Gastroesophageal sphincter (tissue), 4 donors: ENCODE measurements at regions not wholly inside any gene's neighbourhood (a gene's known extent, or its start where the extent isn't known, plus 50 kb on each side); places are given as distances from the start of the nearest gene placed in this dataset.
"Not testable (repeated sequence)": the region's sequence is repeated elsewhere in the genome, so short reads cannot be mapped to it uniquely, and the experiment has no call there.

Experiments
- ATAC-seq: fragments of 150-250 bp; one replicate; pipeline ENCODE4 v1.9.1; 2016; ENCODE audit warnings: mild to moderate bottlenecking, moderate library complexity
- H3K27ac ChIP-seq, 4 donors: fragments of 200-600 bp; sonication (generic) in 3 of 4; 1 replicate in 3 of 4; 2 replicates in 1 of 4; pipeline ENCODE4 v1.5.1; 2016 to 2019
- H3K27me3 ChIP-seq: fragments of 200-600 bp; sonication (generic); one replicate; pipeline ENCODE4 v1.5.1; 2019
- H3K36me3 ChIP-seq, 2 donors: fragments of 200-600 bp; sonication (generic); one replicate each; pipeline ENCODE4 v1.5.1; 2019; ENCODE audit warnings: control low read depth in 1 of 2
- H3K4me1 ChIP-seq, 3 donors: fragments of 200-600 bp; sonication (generic); 1 replicate in 2 of 3; 2 replicates in 1 of 3; pipeline ENCODE4 v1.5.1; 2016 to 2019; ENCODE audit warnings: control low read depth in 2 of 3
- H3K4me3 ChIP-seq, 2 donors: fragments of 200-600 bp; sonication (generic); one replicate each; pipeline ENCODE4 v1.5.1; 2019; ENCODE audit warnings: mild to moderate bottlenecking in 1 of 2, moderate library complexity in 1 of 2
- H3K9me3 ChIP-seq, 3 donors: fragments of 200-600 bp; sonication (generic); one replicate each; pipeline ENCODE4 v1.5.1; 2017 to 2019; ENCODE audit warnings: control low read depth in 2 of 3
- EP300 ChIP-seq: sonication (generic); formaldehyde crosslinking; IDR thresholded peaks from one replicate; pipeline ENCODE4 v1.6.1; 2017; ENCODE audit warnings: antibody characterized with exemption, mild to moderate bottlenecking
- POLR2A ChIP-seq, 2 donors: fragments of 450-650 bp; IDR thresholded peaks; one replicate each; pipeline ENCODE4 v1.6.1; 2017; ENCODE audit warnings: antibody characterized with exemption in 2 of 2, mild to moderate bottlenecking in 2 of 2, moderate library complexity in 1 of 2
- POLR2AphosphoS5 ChIP-seq: sonication (generic); formaldehyde crosslinking; IDR thresholded peaks from one replicate; pipeline ENCODE4 v1.6.1; 2017; ENCODE audit warnings: antibody characterized with exemption
- WGBS, 2 donors: methylation state at CpG; one replicate each; pipeline ENCODE4 v1.1.5; 2018; ENCODE audit warnings: low coverage in 1 of 2; 5-methylcytosine and 5-hydroxymethylcytosine counted together
- TF ChIP-seq, protein P1 (sequence below), 4 experiments: fragments of 200-600 bp in 2 of 4; fragments of 450-650 bp in 2 of 4; sonication (generic) in 1 of 4; IDR thresholded peaks; one replicate each; pipeline ENCODE4 v1.5.1; 2017 to 2019; ENCODE audit warnings: antibody characterized with exemption in 4 of 4, mild to moderate bottlenecking in 2 of 4, moderate library complexity in 2 of 4

DNA sequence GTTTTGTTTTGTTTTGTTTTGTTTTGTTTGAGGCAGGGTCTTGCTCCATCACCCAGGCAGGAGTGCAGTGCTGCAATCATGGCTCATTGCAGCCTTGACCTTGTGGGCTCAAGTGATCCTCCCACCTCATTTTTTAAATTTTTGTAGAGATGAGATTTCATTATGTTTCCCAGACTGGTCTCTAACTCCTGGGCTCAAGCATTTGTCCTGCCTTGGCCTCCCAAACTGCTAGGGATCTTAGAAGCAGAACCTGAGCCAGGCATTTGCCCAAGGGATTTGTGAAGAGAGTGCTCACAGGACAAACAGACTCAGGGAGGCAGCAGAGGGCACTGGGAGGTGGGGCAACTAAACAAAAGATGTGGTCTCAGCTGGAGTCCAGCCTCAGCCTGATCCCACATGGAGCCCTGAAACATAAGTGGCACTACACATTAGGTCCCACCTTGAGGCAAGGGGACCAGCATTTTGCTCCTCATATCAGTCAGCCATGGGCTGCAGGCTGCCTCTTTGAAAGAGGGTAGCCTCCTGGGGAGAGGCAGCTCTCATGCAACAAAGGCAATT, 86.2 kb upstream of the CMKLR1 start:
- Histone ChIP-seq H3K27ac (no peak overlapping the region), H3K9me3 (no peaks in the 10 kb centered on the region), H3K27me3 (no peaks in the 10 kb centered on the region), H3K4me3 (no peak overlapping the region), H3K4me1 (peaks cover 0 to 2% (median 0%) of the 10 kb centered on the region in 3 donors), H3K36me3 (no peaks in the 10 kb centered on the region)
- TF ChIP-seq POLR2A (IDR thresholded peaks at IDR 0.05) (no peak), POLR2AphosphoS5 (no peak), EP300 (no peak)
- TF ChIP-seq, protein P1, sequence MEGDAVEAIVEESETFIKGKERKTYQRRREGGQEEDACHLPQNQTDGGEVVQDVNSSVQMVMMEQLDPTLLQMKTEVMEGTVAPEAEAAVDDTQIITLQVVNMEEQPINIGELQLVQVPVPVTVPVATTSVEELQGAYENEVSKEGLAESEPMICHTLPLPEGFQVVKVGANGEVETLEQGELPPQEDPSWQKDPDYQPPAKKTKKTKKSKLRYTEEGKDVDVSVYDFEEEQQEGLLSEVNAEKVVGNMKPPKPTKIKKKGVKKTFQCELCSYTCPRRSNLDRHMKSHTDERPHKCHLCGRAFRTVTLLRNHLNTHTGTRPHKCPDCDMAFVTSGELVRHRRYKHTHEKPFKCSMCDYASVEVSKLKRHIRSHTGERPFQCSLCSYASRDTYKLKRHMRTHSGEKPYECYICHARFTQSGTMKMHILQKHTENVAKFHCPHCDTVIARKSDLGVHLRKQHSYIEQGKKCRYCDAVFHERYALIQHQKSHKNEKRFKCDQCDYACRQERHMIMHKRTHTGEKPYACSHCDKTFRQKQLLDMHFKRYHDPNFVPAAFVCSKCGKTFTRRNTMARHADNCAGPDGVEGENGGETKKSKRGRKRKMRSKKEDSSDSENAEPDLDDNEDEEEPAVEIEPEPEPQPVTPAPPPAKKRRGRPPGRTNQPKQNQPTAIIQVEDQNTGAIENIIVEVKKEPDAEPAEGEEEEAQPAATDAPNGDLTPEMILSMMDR (IDR thresholded peaks at IDR 0.05), result no peak
- no peak for ATAC-seq

DNA sequence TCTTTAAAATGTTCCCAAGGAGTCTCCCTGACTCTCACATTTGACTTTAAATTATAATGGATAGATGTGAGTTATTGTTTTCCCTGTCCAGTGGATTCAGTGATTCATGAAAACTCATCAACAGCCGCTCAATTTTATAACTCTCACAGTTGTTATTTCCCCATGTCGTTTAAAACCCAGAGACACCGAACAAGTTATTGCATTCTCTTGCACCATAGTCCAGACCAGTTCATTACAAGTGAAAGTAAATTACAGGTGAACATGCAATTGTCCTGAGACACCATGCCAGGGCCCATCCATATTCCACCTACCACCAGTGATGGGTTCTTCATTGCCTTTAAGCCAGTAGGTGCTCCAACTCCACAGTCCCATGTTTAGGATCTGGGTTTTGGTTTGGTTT, 85.7 kb upstream of the CMKLR1 start:
- WGBS, 2 donors, result 81 to 86% methylated on average over 3 of the region's 3 CpGs
- Histone ChIP-seq H3K9me3 (no peaks in the 10 kb centered on the region), H3K4me3 (no peak overlapping the region), H3K27ac (no peak overlapping the region), H3K36me3 (no peaks in the 10 kb centered on the region), H3K4me1 (peaks cover 0 to 7% (median 0%) of the 10 kb centered on the region in 3 donors), H3K27me3 (no peaks in the 10 kb centered on the region)
- no peak for TF ChIP-seq POLR2A (IDR thresholded peaks at IDR 0.05)
- TF ChIP-seq POLR2AphosphoS5, result no peak
- TF ChIP-seq EP300, result no peak
- TF ChIP-seq, protein P1 (IDR thresholded peaks at IDR 0.05), result no peak
- no peak for ATAC-seq

DNA sequence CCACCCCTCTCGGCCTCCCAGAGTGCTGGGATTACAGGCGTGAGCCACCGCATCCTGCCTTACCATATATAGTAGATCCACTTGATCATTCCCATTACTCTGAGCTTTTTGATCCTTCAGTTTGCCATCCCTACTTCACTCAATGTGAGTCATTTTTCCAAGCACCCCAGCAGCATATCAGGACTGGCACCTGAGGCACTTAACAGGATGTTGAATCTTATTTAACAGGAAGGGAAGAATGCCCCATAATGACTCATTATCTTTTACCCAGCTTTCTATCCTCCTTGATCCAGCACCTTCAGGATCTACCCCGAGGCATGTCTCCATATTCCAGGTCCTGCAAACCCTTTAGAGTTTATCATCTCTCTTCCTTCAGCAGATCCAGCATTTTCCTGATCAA, 84.9 kb upstream of the CMKLR1 start:
- no peaks in the 10 kb centered on the region for H3K27me3 ChIP-seq
- H3K36me3 ChIP-seq, result no peaks in the 10 kb centered on the region
- 56 to 73% methylated on average over 3 to 4 of the region's 4 CpGs for WGBS, 2 donors
- no peak overlapping the region for H3K4me3 ChIP-seq
- H3K4me1 ChIP-seq, result peaks cover 0 to 11% (median 0%) of the 10 kb centered on the region in 3 donors
- TF ChIP-seq EP300 (no peak), POLR2AphosphoS5 (no peak), POLR2A (IDR thresholded peaks at IDR 0.05) (no peak)
- TF ChIP-seq, protein P1 (IDR thresholded peaks at IDR 0.05), result no peak
- ATAC-seq, result no peak
- H3K9me3 ChIP-seq, result no peaks in the 10 kb centered on the region
- H3K27ac ChIP-seq, result no peak overlapping the region

DNA sequence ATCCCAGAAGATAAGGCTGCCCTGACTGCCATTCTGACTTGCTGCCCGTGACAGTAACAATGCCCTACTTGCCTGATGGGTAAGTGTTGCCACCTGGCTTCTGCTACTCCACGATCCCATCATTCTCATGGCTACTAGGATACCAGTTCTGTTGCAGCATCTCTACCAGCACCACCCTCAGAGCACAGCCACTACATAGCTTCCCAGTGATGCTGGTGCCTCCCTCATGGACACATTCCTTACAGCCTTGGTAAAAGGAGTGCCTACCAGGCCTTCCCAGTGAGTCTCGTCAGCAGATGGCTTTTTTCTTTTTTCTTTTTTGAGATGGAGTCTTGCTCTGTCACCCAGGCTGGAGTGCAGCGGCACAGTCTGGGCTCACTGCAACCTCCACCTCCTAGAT, 84.4 kb upstream of the CMKLR1 start:
- WGBS, 2 donors, result 79 to 89% methylated on average over 3 of the region's 4 CpGs
- no peaks in the 10 kb centered on the region for H3K27me3 ChIP-seq
- TF ChIP-seq EP300, result no peak
- TF ChIP-seq POLR2AphosphoS5, result no peak
- TF ChIP-seq, protein P1 (IDR thresholded peaks at IDR 0.05), result no peak
- no peak for TF ChIP-seq POLR2A (IDR thresholded peaks at IDR 0.05)
- no peak overlapping the region for H3K4me3 ChIP-seq
- H3K27ac ChIP-seq, result no peak overlapping the region
- no peak for ATAC-seq
- H3K9me3 ChIP-seq, result no peaks in the 10 kb centered on the region
- no peaks in the 10 kb centered on the region for H3K36me3 ChIP-seq
- H3K4me1 ChIP-seq, result peaks cover 0 to 17% (median 0%) of the 10 kb centered on the region in 3 donors

DNA sequence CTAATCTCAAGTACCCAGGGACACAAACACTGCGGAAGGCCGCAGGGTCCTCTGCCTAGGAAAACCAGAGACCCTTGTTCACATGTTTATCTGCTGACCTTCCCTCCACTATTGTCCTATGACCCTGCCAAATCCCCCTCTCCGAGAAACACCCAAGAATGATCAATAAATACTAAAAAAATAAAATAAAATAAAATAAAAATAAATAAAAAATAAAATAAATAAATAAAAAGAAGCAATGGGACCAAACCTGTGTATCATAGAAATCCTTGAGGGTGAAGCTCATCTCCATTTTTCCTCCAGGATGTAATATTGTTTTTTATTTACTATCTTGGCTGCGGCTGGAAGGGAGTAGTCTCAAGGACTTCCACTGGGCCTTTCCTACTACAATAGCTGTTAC, 82.0 kb upstream of the CMKLR1 start:
- H3K27ac ChIP-seq, ATAC-seq, H3K9me3 ChIP-seq, H3K27me3 ChIP-seq, H3K4me3 ChIP-seq, H3K36me3 ChIP-seq: not testable (repeated sequence)
- peaks cover 0 to 23% (median 0%) of the 10 kb centered on the region in 3 donors for H3K4me1 ChIP-seq
- 85 to 100% methylated on average over 1 to 2 of the region's 4 CpGs for WGBS, 2 donors

DNA sequence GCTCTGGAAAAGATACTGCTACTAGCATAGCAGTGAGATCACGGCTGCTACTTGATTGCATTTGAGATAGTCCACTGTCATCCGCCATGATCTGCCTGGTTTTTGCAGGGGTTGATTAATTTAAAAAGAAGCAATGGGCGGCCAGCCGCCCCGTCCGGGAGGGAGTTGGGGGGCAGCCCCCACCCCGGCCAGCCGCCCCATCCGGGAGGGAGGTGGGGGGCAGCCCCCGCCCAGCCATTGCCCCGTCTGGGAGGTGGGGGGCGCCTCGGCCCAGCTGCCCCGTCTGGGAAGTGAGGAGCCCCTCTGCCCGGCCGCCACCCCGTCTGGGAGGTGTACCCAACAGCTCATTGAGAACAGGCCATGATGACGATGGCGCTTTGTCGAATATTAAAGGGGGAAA, 81.3 kb upstream of the CMKLR1 start:
- H3K27ac ChIP-seq, ATAC-seq, H3K9me3 ChIP-seq, H3K27me3 ChIP-seq, H3K36me3 ChIP-seq, H3K4me3 ChIP-seq: not testable (repeated sequence)
- 88% methylated on average over 7 of the region's 20 CpGs; no CpG with 5 or more reads in 1 of the 2 donors for WGBS, 2 donors
- peaks cover 0 to 23% (median 0%) of the 10 kb centered on the region in 3 donors for H3K4me1 ChIP-seq
